ENCODE measurements at regions not wholly inside any gene's neighbourhood (a gene's known extent, or its start where the extent isn't known, plus 50 kb on each side); places are given as distances from the start of the nearest gene placed in this dataset.

- Histone ChIP-seq H3K4me3 (no peak overlapping the region), H3K27me3 (no peaks in the 10 kb centered on the region), H3K27ac (no peak overlapping the region), H3K9me3 (no peaks in the 10 kb centered on the region), H3K36me3 (no peaks in the 10 kb centered on the region), H3K4me1 (no peaks in the 10 kb centered on the region)
- no peak for ATAC-seq
- no peak for TF ChIP-seq CTCF (IDR thresholded peaks at IDR 0.05)
- 25 to 28% methylated on average over 6 of the region's 6 CpGs for WGBS, 2 donors
- no peak for DNase-seq
- intact Hi-C loops (cut with DNase I): no loop called here
These were observed 800.2 kb upstream of the TENM3 start for GRCh38 chr4:181443021-181443420.

- no peak overlapping the region for H3K4me3 ChIP-seq
- H3K27me3 ChIP-seq: no peaks in the 10 kb centered on the region
- ATAC-seq (no peak), DNase-seq (no peak)
- H3K9me3 ChIP-seq: peaks cover 0 to 5% (median 0%) of the 10 kb centered on the region in 11 donors
- intact Hi-C loops (cut with DNase I): no loop called here
- no peaks in the 10 kb centered on the region for H3K36me3 ChIP-seq
- no peak for TF ChIP-seq CTCF (IDR thresholded peaks at IDR 0.05)
- H3K4me1 ChIP-seq: no peaks in the 10 kb centered on the region
- H3K27ac ChIP-seq: no peak overlapping the region
- 85 to 87% methylated on average over 7 of the region's 7 CpGs for WGBS, 2 donors
These were observed 777.4 kb upstream of the TENM3 start for GRCh38 chr4:181465826-181466225.

- TF ChIP-seq CTCF (IDR thresholded peaks at IDR 0.05): no peak
- WGBS, 2 donors: 75 to 83% methylated on average over 6 of the region's 6 CpGs
- intact Hi-C loops (cut with DNase I): no loop called here
These were observed 774.8 kb upstream of the TENM3 start for GRCh38 chr4:181468451-181468850.

GRCh38 chr4:181470306-181470705 is 772.9 kb upstream of the TENM3 start:
- DNase-seq (no peak), ATAC-seq (no peak)
- Histone ChIP-seq H3K36me3 (no peaks in the 10 kb centered on the region), H3K27ac (no peak overlapping the region), H3K4me1 (no peaks in the 10 kb centered on the region), H3K27me3 (no peaks in the 10 kb centered on the region), H3K4me3 (no peak overlapping the region), H3K9me3 (peaks cover 0 to 5% (median 0%) of the 10 kb centered on the region in 11 donors)
- TF ChIP-seq CTCF (IDR thresholded peaks at IDR 0.05): no peak
- WGBS, 2 donors: 51 to 58% methylated on average over 5 of the region's 5 CpGs
- intact Hi-C loops (cut with DNase I): no loop called here

More at GRCh38 chr4:181468451-181468850, 774.8 kb upstream of the TENM3 start:
- H3K9me3 ChIP-seq: peaks cover 0 to 5% (median 0%) of the 10 kb centered on the region in 11 donors
- H3K4me1 ChIP-seq: no peaks in the 10 kb centered on the region
- H3K27ac ChIP-seq: no peak overlapping the region
- ATAC-seq (no peak), DNase-seq (no peak)
- no peak overlapping the region for H3K4me3 ChIP-seq
- no peaks in the 10 kb centered on the region for H3K27me3 ChIP-seq
- H3K36me3 ChIP-seq: no peaks in the 10 kb centered on the region
